ENCODE measurements at regions not wholly inside any gene's neighbourhood (a gene's known extent, or its start where the extent isn't known, plus 50 kb on each side); places are given as distances from the start of the nearest gene placed in this dataset.
"Not testable (repeated sequence)": the region's sequence is repeated elsewhere in the genome, so short reads cannot be mapped to it uniquely, and the experiment has no call there.

- peaks cover 3% of the 10 kb centered on the region for H3K27me3 Mint-ChIP-seq (ENCODE audit: unreplicated experiment)
- no peaks in the 10 kb centered on the region for H3K36me3 Mint-ChIP-seq (ENCODE audit: unreplicated experiment)
- no peak overlapping the region for H3K4me3 Mint-ChIP-seq (ENCODE audit: unreplicated experiment)
- no peak for DNase-seq
- TF ChIP-seq, protein P1, sequence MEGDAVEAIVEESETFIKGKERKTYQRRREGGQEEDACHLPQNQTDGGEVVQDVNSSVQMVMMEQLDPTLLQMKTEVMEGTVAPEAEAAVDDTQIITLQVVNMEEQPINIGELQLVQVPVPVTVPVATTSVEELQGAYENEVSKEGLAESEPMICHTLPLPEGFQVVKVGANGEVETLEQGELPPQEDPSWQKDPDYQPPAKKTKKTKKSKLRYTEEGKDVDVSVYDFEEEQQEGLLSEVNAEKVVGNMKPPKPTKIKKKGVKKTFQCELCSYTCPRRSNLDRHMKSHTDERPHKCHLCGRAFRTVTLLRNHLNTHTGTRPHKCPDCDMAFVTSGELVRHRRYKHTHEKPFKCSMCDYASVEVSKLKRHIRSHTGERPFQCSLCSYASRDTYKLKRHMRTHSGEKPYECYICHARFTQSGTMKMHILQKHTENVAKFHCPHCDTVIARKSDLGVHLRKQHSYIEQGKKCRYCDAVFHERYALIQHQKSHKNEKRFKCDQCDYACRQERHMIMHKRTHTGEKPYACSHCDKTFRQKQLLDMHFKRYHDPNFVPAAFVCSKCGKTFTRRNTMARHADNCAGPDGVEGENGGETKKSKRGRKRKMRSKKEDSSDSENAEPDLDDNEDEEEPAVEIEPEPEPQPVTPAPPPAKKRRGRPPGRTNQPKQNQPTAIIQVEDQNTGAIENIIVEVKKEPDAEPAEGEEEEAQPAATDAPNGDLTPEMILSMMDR (IDR thresholded peaks at IDR 0.05; ENCODE audit: partially characterized antibody, unreplicated experiment): no peak
- H3K9me3 Mint-ChIP-seq (ENCODE audit: unreplicated experiment): peaks cover 3% of the 10 kb centered on the region
- no peak overlapping the region for H3K27ac Mint-ChIP-seq (ENCODE audit: unreplicated experiment)
- H3K4me1 Mint-ChIP-seq (ENCODE audit: low read depth, unreplicated experiment): no peaks in the 10 kb centered on the region
Measured at GRCh38 chr9:2395814-2396612, 225.6 kb upstream of the VLDLR start.

DNA sequence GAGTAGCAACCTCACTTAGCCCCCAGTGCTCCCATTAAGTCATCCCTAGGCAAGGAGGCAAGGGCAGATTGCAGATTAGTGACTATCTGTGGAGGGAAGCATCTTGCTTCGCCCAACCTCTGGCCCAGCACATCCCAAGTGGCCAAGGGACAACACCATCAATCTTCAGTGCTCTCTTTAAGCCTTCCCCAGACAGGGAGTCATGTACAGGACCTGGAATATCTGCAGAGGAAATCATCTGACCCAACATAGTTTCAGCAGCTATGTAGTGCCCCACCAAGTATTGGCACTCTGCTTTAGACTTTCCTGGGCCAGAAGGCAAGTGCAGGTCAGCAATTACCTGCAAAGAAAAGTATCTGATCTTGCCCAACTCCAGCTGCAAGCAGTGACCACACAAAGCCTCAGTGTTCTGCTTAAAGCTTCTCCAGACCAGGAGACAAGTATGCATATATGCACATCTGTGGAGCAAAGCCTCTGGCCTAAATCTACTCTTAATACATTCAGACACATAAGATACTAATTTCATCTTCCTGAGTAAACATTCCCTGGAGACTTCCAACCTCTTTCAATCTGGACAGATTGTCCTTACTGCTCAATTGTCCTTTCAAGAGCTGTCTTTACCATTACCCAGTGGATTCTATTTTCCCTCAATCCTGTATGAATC is 224.8 kb upstream of the VLDLR start:
- Mint-ChIP-seq H3K4me1 (ENCODE audit: low read depth, unreplicated experiment) (no peaks in the 10 kb centered on the region), H3K9me3 (ENCODE audit: unreplicated experiment) (peaks cover 3% of the 10 kb centered on the region), H3K36me3 (ENCODE audit: unreplicated experiment) (no peaks in the 10 kb centered on the region), H3K27ac (ENCODE audit: unreplicated experiment) (no peak overlapping the region), H3K27me3 (ENCODE audit: unreplicated experiment) (peaks cover 3% of the 10 kb centered on the region), H3K4me3 (ENCODE audit: unreplicated experiment) (no peak overlapping the region)
- DNase-seq: no peak
- TF ChIP-seq, protein P1 (IDR thresholded peaks at IDR 0.05; ENCODE audit: partially characterized antibody, unreplicated experiment): no peak

GRCh38 chr9:2397875-2398274 is 223.7 kb upstream of the VLDLR start:
- not testable (repeated sequence) for H3K9me3 Mint-ChIP-seq (ENCODE audit: unreplicated experiment); H3K27ac Mint-ChIP-seq (ENCODE audit: unreplicated experiment); H3K36me3 Mint-ChIP-seq (ENCODE audit: unreplicated experiment); H3K4me3 Mint-ChIP-seq (ENCODE audit: unreplicated experiment); DNase-seq; H3K4me1 Mint-ChIP-seq (ENCODE audit: low read depth, unreplicated experiment); H3K27me3 Mint-ChIP-seq (ENCODE audit: unreplicated experiment)

- H3K9me3 Mint-ChIP-seq (ENCODE audit: unreplicated experiment); H3K4me1 Mint-ChIP-seq (ENCODE audit: low read depth, unreplicated experiment); DNase-seq; H3K4me3 Mint-ChIP-seq (ENCODE audit: unreplicated experiment); H3K27ac Mint-ChIP-seq (ENCODE audit: unreplicated experiment); H3K27me3 Mint-ChIP-seq (ENCODE audit: unreplicated experiment): not testable (repeated sequence)
- H3K36me3 Mint-ChIP-seq (ENCODE audit: unreplicated experiment): peaks cover 12% of the 10 kb centered on the region
Measured at GRCh38 chr9:2401746-2402145, 219.8 kb upstream of the VLDLR start.

- H3K36me3 Mint-ChIP-seq (ENCODE audit: unreplicated experiment): peaks cover 12% of the 10 kb centered on the region
- no peak overlapping the region for H3K4me3 Mint-ChIP-seq (ENCODE audit: unreplicated experiment)
- TF ChIP-seq, protein P1 (IDR thresholded peaks at IDR 0.05; ENCODE audit: partially characterized antibody, unreplicated experiment): no peak
- DNase-seq: no peak
- no peaks in the 10 kb centered on the region for H3K4me1 Mint-ChIP-seq (ENCODE audit: low read depth, unreplicated experiment)
- peaks cover 2% of the 10 kb centered on the region for H3K27me3 Mint-ChIP-seq (ENCODE audit: unreplicated experiment)
- H3K9me3 Mint-ChIP-seq (ENCODE audit: unreplicated experiment): no peaks in the 10 kb centered on the region
- H3K27ac Mint-ChIP-seq (ENCODE audit: unreplicated experiment): no peak overlapping the region
Measured at GRCh38 chr9:2403701-2404100, 217.9 kb upstream of the VLDLR start.

DNA sequence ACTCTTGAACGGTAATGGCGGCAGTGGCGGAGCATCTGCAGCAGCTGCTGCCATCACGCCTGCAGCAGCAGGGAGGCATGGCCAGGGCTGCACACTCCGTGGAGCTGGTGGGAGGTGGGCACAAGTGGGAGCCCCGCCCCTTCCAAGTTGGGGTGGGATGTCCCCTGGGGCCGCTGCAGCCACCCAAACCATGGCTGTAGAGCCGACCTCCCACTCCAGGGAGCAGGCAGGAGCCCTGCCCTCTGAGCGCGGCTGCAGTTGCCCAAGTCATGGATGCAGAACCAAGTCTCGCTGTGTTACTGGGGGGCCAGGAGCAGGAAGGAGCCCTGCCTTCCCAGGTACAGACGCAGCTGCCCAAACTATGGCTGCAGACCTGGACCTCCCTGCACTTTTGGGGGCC is 215.3 kb upstream of the VLDLR start:
- DNase-seq: no peak
- Mint-ChIP-seq H3K4me3 (ENCODE audit: unreplicated experiment) (no peak overlapping the region), H3K36me3 (ENCODE audit: unreplicated experiment) (peaks cover 12% of the 10 kb centered on the region), H3K27me3 (ENCODE audit: unreplicated experiment) (peaks cover 2% of the 10 kb centered on the region), H3K4me1 (ENCODE audit: low read depth, unreplicated experiment) (no peaks in the 10 kb centered on the region), H3K9me3 (ENCODE audit: unreplicated experiment) (no peaks in the 10 kb centered on the region), H3K27ac (ENCODE audit: unreplicated experiment) (no peak overlapping the region)
- TF ChIP-seq, protein P1 (IDR thresholded peaks at IDR 0.05; ENCODE audit: partially characterized antibody, unreplicated experiment): no peak

Data from glutamatergic neuron (in vitro differentiated cells).